ENCODE measurements at regions not wholly inside any gene's neighbourhood (a gene's known extent, or its start where the extent isn't known, plus 50 kb on each side); places are given as distances from the start of the nearest gene placed in this dataset.
"Not testable (repeated sequence)": the region's sequence is repeated elsewhere in the genome, so short reads cannot be mapped to it uniquely, and the experiment has no call there.

GRCh38 chr5:122515210-122515609 is 203.2 kb downstream of the SNCAIP start:
- ATAC-seq: not testable (repeated sequence)

- ATAC-seq: peak; percentile 86
These were observed 203.8 kb downstream of the SNCAIP start for GRCh38 chr5:122515709-122516431.

GRCh38 chr5:122516432-122516743 is 204.4 kb downstream of the SNCAIP start:
- no peak for ATAC-seq

GRCh38 chr5:122517091-122517490 is 205.1 kb downstream of the SNCAIP start:
- no peak for ATAC-seq

- no peak for ATAC-seq
These were observed 211.7 kb downstream of the SNCAIP start for GRCh38 chr5:122523776-122524175.

- ATAC-seq: no peak
These were observed 215.5 kb downstream of the SNCAIP start for GRCh38 chr5:122527547-122527946.

GRCh38 chr5:122532035-122532434 is 220.0 kb downstream of the SNCAIP start:
- ATAC-seq: no peak

GRCh38 chr5:122533825-122534224 is 221.8 kb downstream of the SNCAIP start:
- no peak for ATAC-seq

- ATAC-seq: no peak
These were observed 222.8 kb downstream of the SNCAIP start for GRCh38 chr5:122534829-122535228.

GRCh38 chr5:122541388-122541787 is 229.4 kb downstream of the SNCAIP start:
- no peak for ATAC-seq

- ATAC-seq: no peak
These were observed 228.9 kb upstream of the SNX2 start for GRCh38 chr5:122545986-122546385.

- no peak for ATAC-seq
These were observed 227.7 kb upstream of the SNX2 start for GRCh38 chr5:122547219-122547618.

- no peak for ATAC-seq
These were observed 227.2 kb upstream of the SNX2 start for GRCh38 chr5:122547669-122548068.

- no peak for ATAC-seq
These were observed 215.2 kb upstream of the SNX2 start for GRCh38 chr5:122559676-122560075.

GRCh38 chr5:122561209-122561608 is 213.7 kb upstream of the SNX2 start:
- ATAC-seq: no peak

GRCh38 chr5:122565331-122565730 is 209.5 kb upstream of the SNX2 start:
- no peak for ATAC-seq

GRCh38 chr5:122576256-122577016 is 198.4 kb upstream of the SNX2 start:
- no peak for ATAC-seq

- ATAC-seq: no peak
These were observed 193.3 kb upstream of the SNX2 start for GRCh38 chr5:122581629-122582028.

- ATAC-seq: no peak
These were observed 190.2 kb upstream of the SNX2 start for GRCh38 chr5:122584411-122585300.

- ATAC-seq: no peak
These were observed 189.5 kb upstream of the SNX2 start for GRCh38 chr5:122585371-122585770.

GRCh38 chr5:122586351-122586750 is 188.5 kb upstream of the SNX2 start:
- ATAC-seq: no peak

- no peak for ATAC-seq
These were observed 183.1 kb upstream of the SNX2 start for GRCh38 chr5:122591828-122592227.

- no peak for ATAC-seq
These were observed 175.9 kb upstream of the SNX2 start for GRCh38 chr5:122599000-122599399.

All from esophagus mucosa (tissue), 1 donor.